HG03097 (cell line): ENCODE measurements at regions not wholly inside any gene's neighbourhood (a gene's known extent, or its start where the extent isn't known, plus 50 kb on each side); places are given as distances from the start of the nearest gene placed in this dataset.
"Not testable (repeated sequence)": the region's sequence is repeated elsewhere in the genome, so short reads cannot be mapped to it uniquely, and the experiment has no call there.

Experiments
- ATAC-seq: cut with Tn5 transposase; IDR thresholded peaks from one replicate; pipeline ENCODE4 v1.9.1; 2021; ENCODE audit not compliant: unreplicated experiment, low FRiP score

GRCh38 chr21:5975719-5976118 lies 4545.7 kb upstream of the TPTE start:
- not testable (repeated sequence) for ATAC-seq

GRCh38 chr21:5997586-5997985 lies 4523.8 kb upstream of the TPTE start:
- ATAC-seq, result not testable (repeated sequence)

GRCh38 chr21:6015422-6016057 lies 4505.8 kb upstream of the TPTE start:
- ATAC-seq, result not testable (repeated sequence)

GRCh38 chr21:6020460-6020859 lies 4500.9 kb upstream of the TPTE start:
- ATAC-seq, result not testable (repeated sequence)

DNA sequence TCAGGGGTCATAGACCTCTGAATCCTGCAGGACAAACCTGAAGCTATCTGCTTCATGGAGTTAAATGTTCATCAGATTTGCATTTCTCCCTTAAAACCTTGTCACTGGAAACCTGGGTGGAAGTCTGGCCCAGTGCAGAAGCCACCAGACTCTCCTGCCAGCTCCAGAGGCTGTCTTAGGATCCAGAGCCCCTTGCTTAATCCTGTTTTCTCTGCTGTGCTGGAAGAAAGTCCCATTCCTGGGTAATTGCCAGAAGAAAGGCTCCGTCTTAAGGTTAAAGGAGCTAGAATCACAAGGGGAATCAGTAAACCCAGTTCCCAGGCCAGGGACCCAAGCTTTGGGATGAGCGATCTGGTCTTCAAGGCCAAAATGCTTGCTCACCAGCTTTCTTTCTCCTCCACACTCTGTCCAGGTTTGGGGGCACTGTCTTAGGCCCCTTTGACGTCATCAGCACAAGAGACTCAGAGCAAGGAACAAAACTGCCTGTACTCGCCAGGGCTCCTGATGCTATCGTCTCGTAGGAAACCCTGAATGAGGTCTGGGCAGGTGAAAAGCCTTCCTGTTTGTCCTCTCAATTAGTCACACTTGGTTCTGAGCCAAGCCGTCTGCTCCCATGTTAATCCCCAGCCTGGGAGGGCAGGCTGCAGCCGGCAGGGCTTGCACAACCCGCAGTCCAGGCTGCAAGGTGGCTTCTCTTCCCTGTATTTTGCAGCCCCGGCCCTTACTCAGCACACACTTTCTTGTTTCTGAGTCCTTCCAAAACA lies 4500.2 kb upstream of the TPTE start:
- ATAC-seq, result not testable (repeated sequence)

DNA sequence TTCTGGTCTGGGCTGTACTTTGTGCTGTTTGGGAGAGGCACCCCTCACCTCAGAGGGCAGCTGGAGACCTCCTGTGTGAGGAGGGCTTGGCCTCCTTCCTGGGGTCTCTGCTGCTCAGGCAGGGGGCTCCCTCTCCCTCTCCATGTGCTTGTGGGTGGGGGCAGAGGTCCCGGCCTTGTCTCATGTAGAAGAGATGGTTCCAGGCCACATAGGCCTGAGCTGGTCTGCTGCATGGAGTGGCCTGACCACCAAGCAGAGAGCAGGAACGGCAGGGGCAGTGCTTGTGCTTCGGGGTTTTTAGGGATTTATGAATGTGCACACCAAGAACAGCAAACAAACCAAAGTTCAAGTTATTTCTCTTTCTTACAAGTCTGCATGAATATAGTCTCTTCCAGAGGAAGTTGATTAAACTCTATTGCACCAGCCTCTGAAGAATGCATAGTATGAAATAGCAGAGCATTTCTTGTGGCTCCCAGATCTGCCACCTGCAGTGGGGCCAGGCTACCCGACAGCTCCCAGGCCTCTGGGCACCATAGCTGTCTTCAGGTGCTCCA lies 4499.6 kb upstream of the TPTE start:
- not testable (repeated sequence) for ATAC-seq

GRCh38 chr21:6023331-6023730 lies 4498.1 kb upstream of the TPTE start:
- ATAC-seq, result not testable (repeated sequence)

DNA sequence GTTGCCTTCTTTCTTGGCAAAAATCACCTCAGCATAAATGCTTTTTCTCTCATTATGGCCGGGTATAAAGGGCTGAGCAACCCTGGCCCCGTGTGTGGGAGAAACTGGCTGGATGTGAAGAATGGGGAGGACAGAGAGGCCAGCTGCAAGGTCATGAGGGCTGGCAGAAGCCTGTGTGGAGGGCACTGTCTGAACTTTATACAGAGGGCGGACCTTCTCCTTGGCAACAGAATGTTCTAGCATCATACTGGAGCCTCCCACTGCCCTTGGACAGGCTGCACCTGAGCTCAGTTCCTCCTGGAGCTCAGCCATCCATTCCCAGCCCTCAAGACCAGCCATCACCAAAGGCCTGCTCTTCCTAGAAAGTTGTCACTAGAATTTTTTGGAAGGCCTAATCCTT lies 4496.2 kb upstream of the TPTE start:
- ATAC-seq, result not testable (repeated sequence)

- not testable (repeated sequence) for ATAC-seq
Observed at GRCh38 chr21:6027497-6027896, 4493.9 kb upstream of the TPTE start.

GRCh38 chr21:6034124-6034678 lies 4487.2 kb upstream of the TPTE start:
- not testable (repeated sequence) for ATAC-seq

GRCh38 chr21:6034820-6035473 lies 4486.4 kb upstream of the TPTE start:
- ATAC-seq, result not testable (repeated sequence)

DNA sequence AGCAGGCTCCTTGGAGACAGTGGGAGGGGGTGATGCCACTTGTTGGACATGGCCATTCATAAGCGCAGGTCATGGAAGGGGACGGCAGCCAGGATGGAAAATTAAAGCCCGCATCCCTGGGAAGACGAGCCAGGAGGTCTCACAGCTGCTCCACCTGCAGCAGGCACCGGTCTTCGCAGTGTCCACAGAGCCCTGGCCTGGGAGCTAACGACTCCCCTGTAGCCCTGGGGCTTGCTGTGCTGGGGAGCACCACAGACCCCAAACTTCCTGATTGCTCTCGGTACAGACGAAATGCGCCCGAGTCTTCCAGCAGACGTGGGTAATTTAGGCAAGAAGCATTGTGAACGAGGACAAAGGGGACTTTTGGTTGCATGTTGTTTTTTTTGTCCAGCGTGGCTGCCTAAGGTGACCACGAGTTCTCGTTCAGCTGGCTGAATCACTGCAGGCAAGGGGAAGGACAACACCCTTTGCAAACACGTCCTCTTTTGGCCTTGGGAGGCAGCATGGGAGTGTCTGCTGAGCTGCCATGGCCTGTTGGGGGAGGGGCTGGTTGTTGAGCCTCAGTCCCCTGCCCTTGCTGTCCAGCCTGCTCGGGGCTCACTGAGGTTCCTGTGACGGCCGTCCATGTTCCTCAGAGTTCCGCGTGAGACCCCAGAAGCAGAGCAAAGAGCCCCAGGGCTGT lies 4485.8 kb upstream of the TPTE start:
- ATAC-seq, result not testable (repeated sequence)

- not testable (repeated sequence) for ATAC-seq
Observed at GRCh38 chr21:6039224-6039623, 4482.2 kb upstream of the TPTE start.

DNA sequence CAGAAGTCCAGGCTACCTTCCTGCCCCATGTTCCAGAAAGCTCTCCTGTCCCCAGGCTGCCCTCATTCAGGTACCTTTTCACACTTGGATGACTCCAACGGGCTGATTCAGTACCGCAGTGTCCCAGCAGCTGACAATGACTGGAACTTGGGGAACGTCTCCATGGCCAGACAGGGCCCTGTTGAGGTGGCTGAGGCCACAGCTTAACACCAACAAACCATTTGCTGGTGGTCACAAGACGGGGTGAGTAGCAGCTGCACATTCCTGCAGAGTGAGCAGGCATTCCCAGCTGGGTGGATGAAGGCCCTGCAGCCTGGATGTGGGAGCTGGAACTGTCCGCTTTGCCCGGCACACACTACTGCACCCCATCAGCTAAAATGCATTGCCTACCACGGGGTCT lies 4481.3 kb upstream of the TPTE start:
- ATAC-seq, result not testable (repeated sequence)

DNA sequence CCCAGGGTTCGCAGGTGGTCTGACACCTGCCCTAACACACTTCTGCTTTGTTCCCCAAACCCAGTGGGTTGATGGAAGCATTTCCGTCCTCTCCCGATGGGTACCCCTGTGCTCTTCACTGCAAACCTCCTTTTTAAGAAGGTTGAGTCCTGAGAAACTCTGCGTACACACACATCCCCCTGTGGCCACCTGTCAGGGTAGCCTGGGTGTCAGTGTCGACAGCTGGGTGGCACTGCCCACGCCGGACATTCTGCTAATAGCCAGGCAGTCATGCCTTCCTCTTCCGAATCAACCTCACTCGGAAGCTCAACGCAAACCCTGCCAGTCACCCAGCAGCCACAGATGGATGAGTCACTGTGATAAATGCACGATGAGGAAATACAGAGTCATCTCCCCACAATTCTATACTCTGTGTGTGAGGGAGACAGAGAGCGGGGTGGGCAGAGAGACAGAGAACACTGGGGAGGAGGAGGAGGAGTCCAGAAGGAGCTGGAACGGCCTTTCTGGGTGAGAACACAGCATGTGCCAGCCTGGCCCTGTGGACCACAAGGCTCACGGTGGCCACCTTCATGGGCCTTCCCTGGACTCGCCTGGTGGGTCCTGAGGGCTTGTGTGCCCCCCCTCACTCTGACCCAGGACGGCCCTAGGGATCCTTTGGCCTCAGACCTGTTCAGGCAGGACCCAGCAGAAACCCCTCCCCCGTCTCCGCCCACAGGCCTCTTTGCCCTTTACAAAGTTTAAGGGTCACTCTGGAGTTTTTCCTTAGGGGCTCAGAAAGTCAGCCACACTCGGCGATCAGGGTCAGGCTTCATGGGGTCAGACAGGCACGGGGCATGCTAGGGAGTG lies 4477.7 kb upstream of the TPTE start:
- not testable (repeated sequence) for ATAC-seq

DNA sequence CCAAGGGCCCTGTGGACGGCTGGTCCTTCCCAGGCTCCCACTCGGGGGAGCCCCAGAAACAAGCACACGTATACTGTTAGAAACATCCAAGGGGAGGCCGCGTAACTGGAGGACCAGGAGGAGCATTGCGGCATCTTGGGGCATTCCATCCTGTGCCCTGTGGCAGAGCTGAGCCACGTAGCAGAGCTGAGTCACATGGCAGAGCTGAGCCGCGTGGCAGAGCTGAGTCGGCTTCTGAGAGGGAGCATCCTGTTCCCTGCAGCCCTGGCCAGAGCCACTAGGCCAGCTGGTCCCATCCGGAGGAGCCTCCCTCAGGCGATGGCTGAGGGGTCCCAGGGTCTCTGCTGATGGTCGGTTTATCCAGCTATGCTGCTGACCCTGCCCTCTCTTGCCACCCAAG lies 4476.7 kb upstream of the TPTE start:
- ATAC-seq, result not testable (repeated sequence)

GRCh38 chr21:6049930-6050329 lies 4471.5 kb upstream of the TPTE start:
- ATAC-seq, result not testable (repeated sequence)

- not testable (repeated sequence) for ATAC-seq
Observed at GRCh38 chr21:6052109-6052508, 4469.3 kb upstream of the TPTE start.

DNA sequence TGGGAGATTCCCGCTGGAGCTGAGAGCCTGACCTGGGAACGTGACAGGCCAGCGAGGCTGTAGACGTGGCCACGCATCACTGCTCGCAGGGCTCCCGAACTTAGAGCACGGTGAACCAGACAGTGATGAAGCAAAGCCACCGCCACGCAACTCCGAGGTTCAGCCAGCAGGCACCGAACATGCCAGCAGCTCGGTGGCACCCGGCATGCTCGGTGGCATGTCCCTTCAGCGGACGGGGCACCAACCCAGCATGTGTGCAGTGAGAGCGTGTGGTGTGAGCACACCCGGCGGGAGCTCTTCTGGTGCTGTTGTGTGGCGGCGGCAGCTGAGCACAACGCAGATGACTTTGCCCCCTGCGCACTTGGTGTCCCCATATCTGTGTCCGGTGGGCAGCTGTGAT lies 4468.2 kb upstream of the TPTE start:
- not testable (repeated sequence) for ATAC-seq
